GM20431 (cell line): ENCODE measurements at regions not wholly inside any gene's neighbourhood (a gene's known extent, or its start where the extent isn't known, plus 50 kb on each side); places are given as distances from the start of the nearest gene placed in this dataset.
"Not testable (repeated sequence)": the region's sequence is repeated elsewhere in the genome, so short reads cannot be mapped to it uniquely, and the experiment has no call there.

Source experiments
- in situ Hi-C: fragments of 300-500 bp; cut with MseI, MboI; formaldehyde crosslinking; loops from one replicate; pipeline ENCODE4 v1.15.0; 2020; ENCODE audit warnings: low sequenced_read_pairs; ENCODE audit not compliant: unreplicated experiment

DNA sequence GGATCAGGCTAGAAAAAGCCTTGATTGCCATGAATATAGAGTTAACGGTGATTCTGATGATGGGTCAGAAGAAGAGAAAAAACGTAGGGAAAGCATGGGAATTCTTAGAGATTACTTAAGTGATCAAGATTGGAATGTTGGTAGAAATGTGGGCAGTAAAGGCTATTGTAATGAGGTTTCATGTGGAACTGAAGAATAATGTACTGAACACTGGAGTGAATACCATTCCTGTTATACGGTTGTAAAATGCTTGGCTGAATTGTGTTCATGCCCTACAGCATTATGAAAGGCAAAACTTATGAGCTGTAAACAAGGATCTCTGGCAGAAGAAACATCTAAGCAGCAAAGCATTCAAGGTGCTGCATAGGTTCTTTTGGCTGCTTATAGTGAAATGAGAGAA, 414.1 kb upstream of the CBLB start:
- in situ Hi-C loops, result no loop called here

DNA sequence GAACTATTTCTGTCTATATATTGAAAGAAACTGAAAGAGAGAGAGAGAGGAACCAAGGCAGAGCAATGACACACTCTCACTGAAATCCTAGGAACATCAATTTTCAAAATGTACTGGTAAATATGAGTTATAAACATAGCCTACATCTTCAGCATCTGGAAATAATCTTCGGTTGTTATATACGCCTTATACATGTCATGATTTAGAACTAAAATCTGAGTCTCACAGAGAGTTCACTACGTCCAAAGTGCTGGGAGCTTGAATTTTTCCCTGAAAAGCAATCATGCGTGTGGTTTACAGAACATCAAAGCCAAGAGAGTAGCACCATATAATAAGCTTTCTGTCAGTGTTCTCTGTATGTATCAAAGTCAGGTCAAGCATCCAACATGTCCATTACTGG, 420.0 kb upstream of the CBLB start:
- in situ Hi-C loops, result no loop called here

DNA sequence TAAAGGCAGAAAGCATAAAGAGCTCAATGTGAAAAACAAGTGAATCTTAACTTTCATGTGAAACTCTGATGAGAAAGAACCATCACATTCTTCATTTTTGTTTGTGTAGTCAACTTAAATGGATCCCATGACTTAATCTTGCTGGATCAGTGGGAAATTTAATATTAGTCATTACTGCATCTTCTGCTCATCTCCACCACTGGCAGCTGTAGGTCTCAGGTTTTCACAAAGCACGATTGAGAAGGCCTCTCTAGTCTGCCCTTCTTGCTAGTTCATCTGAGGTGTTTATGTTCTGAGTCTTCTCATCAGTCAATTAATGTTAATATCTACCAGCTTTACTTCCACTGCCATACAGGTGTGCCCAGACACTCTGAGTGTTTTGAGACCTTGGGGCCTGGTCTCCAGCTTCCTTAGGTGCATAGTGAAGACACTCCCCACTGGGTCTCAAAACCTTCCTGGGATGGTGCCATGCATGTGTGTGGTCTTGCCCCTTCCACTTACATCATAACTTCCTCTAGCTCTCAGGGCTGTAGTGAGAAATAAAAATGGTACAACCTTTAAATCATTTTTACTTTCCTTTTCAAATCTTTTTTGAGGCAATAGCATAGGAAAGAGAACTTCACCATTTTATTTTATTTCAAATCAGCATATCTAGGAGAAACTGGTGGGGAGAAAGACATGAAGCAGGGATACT, 421.6 kb upstream of the CBLB start:
- in situ Hi-C loops, result no loop called here

DNA sequence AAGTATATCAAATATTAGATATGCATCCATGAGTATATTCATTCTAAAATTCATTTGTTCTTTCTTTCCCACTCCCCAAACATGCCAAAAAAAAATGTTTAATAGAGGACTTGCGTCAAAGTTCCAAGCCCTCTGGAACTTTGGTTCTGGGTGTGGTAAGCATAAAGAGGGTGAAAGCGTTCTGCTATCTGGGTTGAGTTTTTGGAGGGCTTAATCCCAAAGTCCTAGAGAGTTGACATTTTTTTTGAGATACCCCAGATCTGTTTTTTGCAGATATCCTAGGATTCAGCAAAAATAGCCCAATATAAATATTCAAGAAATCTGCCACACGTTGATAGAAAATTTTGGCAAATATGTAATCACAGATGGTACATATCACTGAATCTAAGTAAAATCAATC, 424.3 kb upstream of the CBLB start:
- in situ Hi-C loops, result no loop called here

DNA sequence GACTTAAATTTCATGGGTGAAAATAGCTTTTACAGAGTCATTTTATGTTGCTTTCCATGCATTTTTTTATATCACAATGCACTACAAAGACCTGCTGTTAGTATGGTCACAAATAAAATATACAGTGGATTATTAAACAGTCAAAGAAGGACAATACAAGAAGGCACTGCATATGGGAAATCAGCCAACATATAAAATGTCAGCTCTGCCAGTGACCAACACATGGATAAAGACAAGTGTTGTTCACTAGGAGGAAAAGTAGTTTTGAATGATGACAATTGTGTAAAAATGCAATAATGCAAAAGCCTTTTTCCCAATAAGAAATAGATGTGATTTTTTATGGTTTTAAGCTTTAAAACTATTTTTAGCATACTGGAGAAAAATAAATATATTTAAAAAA, 425.3 kb upstream of the CBLB start:
- in situ Hi-C loops, result no loop called here

DNA sequence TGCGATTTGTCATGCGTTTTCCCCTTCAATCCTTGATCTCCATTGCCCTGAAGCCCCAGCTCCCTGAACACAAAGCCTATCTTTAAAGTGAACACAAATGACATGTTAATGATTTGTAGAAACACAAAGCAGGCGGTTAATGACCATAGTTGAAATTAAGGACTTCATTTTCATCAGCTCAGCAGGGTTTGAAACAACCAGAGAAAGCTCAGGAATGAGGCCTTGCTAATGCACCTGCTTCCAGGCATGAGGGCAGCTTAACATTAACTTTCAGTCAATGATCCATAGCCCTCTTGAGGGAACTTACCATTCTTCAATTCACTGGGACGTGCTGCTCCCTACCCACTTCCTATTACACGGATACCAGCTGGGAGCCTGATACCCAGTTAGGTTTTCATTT, 427.2 kb upstream of the CBLB start:
- in situ Hi-C loops, result no loop called here

DNA sequence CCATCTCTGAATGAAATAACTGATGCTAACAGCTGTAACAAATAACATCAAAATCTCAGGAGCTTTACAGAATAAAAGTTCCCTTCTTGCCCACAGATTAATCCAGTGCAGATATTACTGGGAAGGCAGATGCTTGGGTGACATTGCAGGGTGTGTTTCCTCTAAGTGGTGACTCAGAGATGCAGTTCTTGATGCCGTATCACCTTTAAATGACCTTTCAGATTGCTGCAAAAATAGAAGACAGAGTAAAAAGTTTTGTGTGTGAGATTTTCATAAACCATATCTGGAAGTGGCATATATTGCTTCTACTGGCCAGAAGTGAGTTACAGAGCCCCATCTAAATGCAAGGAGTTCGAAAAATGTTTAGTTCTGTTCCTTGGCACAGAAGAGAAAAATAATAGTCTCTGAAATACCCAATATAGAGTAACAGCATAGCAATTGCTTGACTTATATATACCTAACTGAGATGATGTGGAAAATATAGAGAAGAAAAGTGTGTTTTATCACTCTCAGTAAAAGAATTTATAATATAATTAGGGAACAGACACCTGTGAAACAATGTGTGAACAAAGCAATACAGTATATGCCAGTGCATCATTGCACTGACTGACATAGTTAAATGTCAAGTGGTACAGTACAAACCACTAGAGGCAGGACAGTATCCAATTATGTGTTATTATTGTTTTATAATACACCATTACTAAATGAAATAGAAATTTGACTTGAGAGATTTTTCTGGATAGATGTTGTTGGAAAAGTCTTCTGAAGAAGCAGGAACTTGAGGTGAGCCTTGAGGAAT, 430.7 kb upstream of the CBLB start:
- in situ Hi-C loops, result no loop called here

DNA sequence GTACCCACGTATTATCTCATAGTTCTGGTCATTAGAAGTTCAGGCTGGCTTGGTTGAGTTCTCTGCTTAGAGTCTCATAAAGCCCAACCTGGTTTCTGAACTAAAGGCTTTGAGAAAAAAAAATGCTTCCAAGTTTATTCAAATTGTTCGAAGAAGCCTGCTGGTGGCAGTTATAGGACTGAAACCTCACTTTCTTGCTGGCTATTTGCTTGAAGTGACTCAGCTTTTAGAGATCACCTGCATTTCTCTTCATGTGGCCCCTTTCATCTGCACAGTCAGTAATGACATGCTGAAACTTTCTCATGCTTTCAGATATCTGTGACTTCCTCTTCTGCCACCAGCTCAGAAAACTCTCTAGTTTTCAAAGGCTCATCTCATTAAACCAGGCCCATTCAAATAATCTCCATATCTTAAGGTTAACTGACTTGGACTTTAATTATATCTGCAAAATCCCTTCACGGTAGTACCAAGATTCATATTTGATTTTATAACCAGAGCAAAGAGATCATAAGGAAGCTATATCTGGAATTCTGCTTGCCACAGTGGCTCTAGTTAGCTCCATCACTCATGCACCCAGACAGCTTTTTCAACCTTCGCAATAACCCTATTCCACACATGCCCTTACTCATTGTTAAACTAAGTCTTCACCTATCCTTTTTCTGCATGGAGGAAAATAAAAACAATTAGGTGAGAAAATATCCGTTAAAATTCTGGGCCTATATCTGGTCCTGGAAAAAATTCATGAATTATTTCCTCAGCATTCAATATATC, 433.8 kb upstream of the CBLB start:
- in situ Hi-C loops, result no loop called here

DNA sequence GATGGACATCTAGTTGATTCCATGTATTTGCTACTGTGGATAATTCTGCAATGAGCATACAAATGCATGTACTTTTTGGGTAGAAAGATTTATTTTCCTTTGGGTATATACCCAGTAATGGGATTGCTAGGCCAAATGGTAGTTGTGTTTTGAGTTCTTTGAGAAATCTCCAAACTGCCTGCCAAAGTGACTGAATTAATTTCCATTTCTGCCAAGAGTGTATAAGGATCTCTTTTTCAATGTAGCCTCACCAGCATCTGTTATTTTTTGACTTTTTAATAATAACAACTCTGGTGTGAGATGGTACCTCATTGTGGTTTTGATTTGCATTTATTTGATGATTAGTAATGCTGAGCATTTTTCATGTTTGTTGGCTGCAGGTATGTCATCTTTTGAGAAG, 435.0 kb upstream of the CBLB start:
- in situ Hi-C loops, result no loop called here

DNA sequence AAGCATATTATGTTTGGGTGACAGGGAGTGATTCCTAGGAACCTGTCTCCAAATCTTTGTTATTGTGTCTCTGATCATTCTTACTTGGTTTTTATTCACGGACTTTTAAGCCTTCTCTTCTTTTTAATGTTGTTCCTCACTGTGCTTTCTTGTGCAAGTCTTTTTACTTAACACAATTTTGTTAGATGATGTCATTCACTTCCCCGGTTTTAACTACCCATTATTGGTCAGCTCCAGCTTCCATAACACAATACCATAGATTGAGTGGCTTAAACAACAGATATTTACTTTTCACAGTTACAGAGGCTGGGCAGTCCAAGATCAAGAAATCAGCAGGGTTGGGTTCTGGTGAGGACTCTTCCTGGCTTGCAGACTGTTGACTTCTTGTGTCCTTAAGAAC, 436.3 kb upstream of the CBLB start:
- in situ Hi-C loops, result no loop called here

DNA sequence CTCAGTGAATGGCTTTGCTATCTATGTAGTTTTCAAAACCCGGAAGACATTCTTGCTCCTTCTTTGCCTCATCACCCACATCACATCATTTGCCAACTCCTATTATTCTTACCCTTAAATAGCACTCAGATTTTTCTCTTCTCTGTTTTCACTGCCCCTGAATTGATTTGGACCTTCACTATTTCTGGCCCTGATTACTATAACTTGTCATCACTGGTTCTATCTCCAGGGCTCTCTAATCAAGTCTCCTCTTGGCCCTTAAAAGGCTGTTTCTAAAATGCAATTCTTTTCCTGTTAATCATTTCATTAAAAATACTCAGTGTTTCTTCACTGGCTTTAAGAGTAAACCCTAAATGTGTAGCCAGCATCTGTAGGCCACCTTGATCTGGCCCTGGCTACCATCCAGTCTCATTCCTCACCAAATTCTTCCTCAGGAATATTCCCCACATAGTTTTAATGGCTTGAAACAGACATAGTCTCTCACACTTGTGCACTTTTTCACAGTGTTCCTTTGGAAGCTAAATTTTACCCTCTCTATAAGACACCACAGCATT, 437.1 kb upstream of the CBLB start:
- in situ Hi-C loops, result no loop called here

DNA sequence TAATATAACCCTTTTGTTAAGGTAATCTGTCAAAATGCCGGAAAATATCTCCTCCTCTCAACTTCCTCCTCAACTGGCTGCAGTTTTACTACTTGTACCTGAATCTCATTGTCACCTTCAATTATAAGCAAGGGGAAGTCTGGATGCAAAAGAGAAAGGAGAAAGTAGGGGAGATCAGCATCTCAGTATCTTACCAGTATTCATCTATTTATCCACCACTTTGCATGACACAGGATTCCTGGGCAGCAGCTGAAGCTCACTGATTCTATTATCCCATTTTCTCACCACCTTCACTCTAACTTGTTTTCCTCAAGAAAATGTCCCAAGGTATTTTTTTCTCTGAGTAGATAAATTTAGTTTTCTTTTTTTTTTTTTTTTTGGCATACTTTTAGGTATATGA, 440.5 kb upstream of the CBLB start:
- in situ Hi-C loops, result no loop called here

DNA sequence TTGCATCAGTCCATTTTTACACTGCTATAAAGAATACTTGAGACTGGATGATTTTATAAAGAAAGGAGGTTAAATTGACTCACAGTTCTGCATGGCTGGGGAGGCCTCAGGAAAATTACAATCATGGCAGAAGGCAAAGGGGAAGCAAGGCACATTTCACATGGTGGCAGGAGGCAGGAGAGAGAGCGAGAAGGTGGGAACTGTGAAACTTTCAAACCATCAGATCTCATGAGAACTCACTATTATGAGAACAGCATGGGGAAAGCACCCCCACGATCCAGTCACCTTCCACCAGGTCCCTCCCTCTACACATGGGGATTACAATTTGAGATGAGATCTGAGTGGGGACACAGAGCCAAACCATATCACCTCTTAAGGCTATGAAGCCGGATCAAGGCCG, 441.0 kb upstream of the CBLB start:
- in situ Hi-C loops, result not testable (repeated sequence)

DNA sequence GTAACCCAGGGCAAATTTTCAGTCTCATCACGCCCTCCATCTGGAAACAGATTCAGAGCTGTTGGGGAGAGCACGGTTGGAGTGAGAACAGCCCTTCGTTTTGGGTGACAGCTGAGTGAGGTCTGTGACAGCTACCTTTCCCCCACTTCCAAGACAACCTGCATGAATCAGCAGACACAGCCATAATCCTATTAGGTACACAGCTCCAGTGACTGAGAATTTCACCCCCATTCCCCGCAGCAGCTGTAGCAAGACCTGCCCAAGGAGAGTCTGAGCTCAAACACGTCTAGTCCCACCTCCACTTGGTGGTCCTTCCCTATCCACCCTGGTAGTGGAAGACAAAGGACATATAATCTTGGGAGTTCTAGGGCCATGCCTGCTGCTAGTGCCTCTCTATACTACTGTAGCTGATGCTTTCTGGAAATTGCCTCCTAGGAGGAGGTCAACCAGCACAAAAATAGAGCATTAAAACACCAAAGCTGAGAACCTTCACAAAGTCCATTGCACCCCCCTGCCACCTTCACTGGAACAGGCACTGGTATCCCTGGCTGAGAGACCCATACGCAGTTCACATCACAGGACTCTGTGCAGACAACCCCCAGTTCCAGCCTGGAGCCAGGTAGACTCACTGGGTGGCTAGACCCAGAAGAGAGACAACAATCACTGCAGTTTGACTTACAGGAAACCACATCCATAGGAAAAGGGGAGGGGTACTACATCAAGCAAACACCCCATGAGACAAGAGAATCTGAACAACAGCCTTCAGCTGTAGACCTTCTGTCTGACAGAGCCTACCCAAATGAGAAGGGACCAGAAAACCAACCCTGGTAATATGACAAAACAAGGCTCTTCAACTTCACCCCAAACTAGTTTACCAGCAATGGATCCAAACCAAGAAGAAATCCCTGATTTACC, 448.6 kb upstream of the CBLB start:
- in situ Hi-C loops, result no loop called here

DNA sequence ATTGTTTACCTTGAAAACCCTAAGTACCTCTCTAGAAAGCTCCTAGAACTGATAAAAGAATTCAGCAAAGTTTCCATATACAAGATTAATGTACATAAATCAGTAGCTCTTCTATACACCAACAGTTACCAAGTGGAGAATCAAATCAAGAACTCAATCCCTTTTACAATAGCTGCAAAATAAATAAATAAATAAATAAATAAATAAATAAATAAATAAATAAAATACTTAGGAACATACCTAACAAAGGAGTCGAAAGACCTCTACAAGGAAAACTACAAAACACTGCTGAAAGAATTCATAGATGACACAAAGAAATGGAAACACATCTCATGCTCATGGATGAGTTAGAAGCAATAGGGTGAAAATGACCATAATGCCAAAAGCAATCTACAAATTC, 452.6 kb upstream of the CBLB start:
- in situ Hi-C loops, result not testable (repeated sequence)

DNA sequence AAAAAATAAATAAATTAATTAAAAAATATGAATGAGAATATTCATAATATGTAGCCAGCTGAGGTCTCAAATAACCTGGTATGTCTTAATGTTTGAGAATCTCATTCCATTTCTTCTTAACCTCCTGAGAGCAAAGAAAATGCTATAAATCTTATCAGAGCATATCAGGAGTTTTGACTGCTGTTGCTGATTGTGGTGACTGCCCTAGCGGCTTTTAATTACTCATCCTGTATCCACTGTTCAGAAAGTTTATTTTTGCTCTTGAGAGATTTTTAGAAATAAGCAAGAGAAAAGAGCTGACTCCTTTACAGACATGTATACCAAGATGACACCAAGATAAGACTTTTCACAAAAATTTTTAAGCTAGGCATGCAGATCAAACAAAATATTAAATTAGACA, 454.8 kb upstream of the CBLB start:
- in situ Hi-C loops, result no loop called here

DNA sequence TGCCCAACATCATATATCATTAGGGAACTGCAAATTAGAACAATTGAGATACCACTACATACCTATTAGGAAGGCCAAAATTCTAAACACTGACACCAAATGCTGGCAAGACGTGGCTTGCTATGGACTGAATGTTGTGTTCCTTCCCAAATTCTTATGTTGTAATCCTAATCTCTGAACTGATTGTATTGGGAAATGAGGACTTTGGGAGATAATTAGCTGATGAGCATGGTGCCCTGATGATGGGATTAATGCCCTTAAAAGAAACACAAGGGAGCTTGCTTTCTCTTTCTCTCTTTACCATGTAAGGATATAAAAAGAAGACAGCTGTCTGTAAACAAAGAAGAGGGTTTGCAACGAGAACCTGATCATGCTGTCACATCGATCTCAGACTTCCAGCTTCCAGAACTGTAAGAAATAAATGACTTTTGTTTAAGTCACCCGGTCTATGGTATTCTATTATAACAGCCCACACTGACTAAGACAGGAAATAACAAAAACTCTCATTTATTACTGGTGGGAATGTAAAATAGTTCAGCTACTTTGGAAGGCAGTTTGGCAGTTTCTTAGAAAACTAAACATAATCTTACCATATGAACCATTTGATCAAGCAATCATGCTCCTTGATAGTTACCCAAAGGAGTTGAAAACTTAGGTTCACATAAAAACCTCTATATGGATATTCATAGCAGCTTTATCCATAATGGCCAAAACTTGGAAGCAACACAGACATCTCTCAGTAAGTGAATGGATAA, 458.3 kb upstream of the CBLB start:
- in situ Hi-C loops, result no loop called here

DNA sequence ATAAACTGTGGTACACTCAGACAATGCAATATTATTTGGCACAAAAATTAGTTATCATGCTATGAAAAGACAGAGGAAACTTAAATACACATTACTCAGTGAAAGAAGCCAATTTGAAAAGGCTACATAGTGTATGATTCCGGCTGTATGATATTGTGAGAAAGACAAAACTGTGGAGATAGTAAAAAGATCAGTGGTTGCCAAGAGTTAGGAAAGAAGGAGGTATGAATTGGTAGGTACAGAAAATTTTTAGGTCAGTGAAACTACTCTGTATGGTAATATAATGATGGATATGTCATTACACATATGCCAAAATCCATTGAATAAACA, 458.8 kb upstream of the CBLB start:
- in situ Hi-C loops, result no loop called here

DNA sequence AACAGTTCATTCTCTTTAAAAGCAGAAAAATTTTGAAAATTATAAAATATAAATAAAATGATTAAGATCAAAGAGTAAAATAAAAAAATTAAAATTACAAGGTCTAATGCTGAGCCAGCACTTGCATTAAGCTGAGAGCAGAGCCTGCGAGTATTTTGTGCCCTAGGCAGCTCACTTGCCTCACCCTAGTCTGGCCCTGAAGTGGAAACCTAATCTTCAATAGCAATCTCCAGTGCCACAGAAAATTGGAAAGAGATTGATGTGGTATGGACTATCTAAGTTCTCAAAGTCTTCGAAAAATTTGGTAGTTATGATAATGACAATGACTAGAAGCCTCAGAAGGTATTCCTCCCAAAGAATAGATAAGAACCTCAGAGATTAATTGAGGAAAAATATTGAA, 459.4 kb upstream of the CBLB start:
- in situ Hi-C loops, result no loop called here
